ENCODE measurements at regions not wholly inside any gene's neighbourhood (a gene's known extent, or its start where the extent isn't known, plus 50 kb on each side); places are given as distances from the start of the nearest gene placed in this dataset.
"Not testable (repeated sequence)": the region's sequence is repeated elsewhere in the genome, so short reads cannot be mapped to it uniquely, and the experiment has no call there.

GRCh38 chr4:15171725-15172124 is 169.4 kb downstream of the CPEB2 start:
- no peak for DNase-seq
- TF ChIP-seq, protein P1, sequence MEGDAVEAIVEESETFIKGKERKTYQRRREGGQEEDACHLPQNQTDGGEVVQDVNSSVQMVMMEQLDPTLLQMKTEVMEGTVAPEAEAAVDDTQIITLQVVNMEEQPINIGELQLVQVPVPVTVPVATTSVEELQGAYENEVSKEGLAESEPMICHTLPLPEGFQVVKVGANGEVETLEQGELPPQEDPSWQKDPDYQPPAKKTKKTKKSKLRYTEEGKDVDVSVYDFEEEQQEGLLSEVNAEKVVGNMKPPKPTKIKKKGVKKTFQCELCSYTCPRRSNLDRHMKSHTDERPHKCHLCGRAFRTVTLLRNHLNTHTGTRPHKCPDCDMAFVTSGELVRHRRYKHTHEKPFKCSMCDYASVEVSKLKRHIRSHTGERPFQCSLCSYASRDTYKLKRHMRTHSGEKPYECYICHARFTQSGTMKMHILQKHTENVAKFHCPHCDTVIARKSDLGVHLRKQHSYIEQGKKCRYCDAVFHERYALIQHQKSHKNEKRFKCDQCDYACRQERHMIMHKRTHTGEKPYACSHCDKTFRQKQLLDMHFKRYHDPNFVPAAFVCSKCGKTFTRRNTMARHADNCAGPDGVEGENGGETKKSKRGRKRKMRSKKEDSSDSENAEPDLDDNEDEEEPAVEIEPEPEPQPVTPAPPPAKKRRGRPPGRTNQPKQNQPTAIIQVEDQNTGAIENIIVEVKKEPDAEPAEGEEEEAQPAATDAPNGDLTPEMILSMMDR (IDR thresholded peaks at IDR 0.05; ENCODE audit: borderline replicate concordance) = no peak
- Histone ChIP-seq H3K27ac (replicated peaks) (no peak overlapping the region), H3K9me3 (replicated peaks) (peaks cover 19% of the 10 kb centered on the region), H3K36me3 (no peaks in the 10 kb centered on the region), H3K27me3 (ENCODE audit: low read depth) (no peaks in the 10 kb centered on the region), H3K4me3 (no peak overlapping the region), H3K4me1 (no peaks in the 10 kb centered on the region)
- intact Hi-C loops (cut with micrococcal nuclease) = no loop called here

- TF ChIP-seq, protein P1 (IDR thresholded peaks at IDR 0.05; ENCODE audit: borderline replicate concordance) = no peak
- peaks cover 19% of the 10 kb centered on the region for H3K9me3 ChIP-seq (replicated peaks)
- no peaks in the 10 kb centered on the region for H3K36me3 ChIP-seq
- no peak overlapping the region for H3K27ac ChIP-seq (replicated peaks)
- H3K4me3 ChIP-seq = no peak overlapping the region
- DNase-seq = no peak
- H3K27me3 ChIP-seq (ENCODE audit: low read depth) = no peaks in the 10 kb centered on the region
- intact Hi-C loops (cut with micrococcal nuclease) = no loop called here
- H3K4me1 ChIP-seq = no peaks in the 10 kb centered on the region
These were observed 171.0 kb downstream of the CPEB2 start for GRCh38 chr4:15173251-15173650.

DNA sequence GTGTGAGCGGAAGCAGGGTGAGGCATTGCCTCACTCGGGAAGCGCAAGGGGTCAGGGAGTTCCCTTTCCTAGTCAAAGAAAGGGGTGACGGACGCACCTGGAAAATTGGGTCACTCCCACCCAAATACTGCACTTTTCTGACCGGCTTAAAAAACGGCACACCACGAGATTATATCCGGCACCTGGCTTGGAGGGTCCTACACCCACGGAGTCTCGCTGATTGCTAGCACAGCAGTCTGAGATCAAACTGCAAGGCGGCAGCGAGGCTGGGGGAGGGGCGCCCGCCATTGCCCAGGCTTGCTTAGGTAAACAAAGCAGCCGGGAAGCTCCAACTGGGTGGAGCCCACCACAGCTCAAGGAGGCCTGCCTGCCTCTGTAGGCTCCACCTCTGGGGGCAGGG is 171.9 kb downstream of the CPEB2 start:
- intact Hi-C loops (cut with micrococcal nuclease); H3K27ac ChIP-seq (replicated peaks); H3K4me1 ChIP-seq; DNase-seq; H3K36me3 ChIP-seq; H3K27me3 ChIP-seq (ENCODE audit: low read depth); H3K4me3 ChIP-seq: not testable (repeated sequence)
- peaks cover 19% of the 10 kb centered on the region for H3K9me3 ChIP-seq (replicated peaks)

DNA sequence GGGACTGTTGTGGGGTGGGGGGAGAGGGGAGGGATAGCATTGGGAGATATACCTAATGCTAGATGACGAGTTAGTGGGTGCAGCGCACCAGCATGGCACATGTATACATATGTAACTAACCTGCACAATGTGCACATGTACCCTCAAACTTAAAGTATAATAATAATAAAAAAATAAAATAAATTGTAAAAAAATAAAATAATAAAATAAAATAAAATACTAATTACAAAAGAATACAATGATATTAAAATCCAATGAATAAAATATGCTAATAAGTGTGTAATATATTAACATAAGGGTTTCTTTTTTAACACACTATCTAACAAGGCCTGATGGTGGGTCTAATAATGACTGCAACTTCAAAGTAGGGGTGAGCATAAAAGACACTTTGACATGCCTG is 177.6 kb downstream of the CPEB2 start:
- intact Hi-C loops (cut with micrococcal nuclease); H3K4me1 ChIP-seq; H3K27me3 ChIP-seq (ENCODE audit: low read depth); DNase-seq; H3K36me3 ChIP-seq; H3K4me3 ChIP-seq; H3K27ac ChIP-seq (replicated peaks); H3K9me3 ChIP-seq (replicated peaks): not testable (repeated sequence)

DNA sequence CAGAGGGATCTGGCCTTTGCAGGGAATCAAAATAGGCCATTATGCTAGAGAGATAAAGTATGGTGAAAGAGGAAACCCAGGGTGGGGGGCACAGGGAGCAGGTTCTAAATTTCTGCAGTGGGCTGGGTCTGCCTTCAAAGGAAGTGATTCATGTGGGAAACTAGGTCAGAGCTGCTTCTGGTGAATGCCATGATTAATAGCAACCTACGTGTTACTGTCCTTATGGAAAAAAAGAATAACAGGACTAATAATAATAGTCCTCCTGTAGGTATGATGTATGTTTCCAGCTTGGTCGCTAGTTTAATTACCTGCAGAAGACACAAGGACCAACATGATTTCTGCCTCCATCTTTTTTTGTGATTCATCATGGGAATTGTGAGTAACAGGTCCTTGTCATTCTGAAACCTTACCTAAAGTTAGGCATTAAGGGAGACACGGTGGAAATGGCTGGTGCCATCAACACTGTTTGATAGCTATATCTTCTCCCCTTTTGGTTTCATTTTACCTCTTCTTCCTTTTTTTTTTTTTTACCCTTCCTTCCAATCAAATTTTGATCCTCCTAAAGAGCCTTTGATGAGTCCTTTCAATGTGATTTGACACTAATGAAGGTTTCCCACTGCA is 180.4 kb downstream of the CPEB2 start:
- Histone ChIP-seq H3K9me3 (replicated peaks) (no peaks in the 10 kb centered on the region), H3K27ac (replicated peaks) (no peak overlapping the region), H3K4me3 (no peak overlapping the region), H3K4me1 (peaks cover 12% of the 10 kb centered on the region), H3K36me3 (no peaks in the 10 kb centered on the region), H3K27me3 (ENCODE audit: low read depth) (no peaks in the 10 kb centered on the region)
- TF ChIP-seq, protein P1 (IDR thresholded peaks at IDR 0.05; ENCODE audit: borderline replicate concordance) = no peak
- DNase-seq = no peak
- intact Hi-C loops (cut with micrococcal nuclease) = no loop called here

DNA sequence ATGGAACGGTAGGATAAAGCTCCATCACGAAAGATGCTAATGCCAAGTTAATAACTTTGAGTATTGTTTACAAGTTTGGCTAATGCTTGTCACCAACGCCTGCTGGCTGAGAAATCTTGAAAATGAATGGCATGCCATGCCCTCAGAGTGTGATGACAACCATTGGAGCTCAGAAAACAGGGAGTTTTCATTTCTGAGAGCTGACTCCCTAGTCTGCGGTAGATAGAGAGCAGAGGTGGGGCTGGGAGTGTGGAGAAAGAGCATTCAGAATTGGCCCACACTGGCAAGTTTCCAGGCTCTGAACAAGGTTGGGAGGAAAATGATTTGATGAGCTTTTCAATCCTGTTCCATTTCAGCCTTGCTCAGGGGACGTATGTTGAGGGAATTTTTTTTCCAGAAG is 183.9 kb downstream of the CPEB2 start:
- Histone ChIP-seq H3K9me3 (replicated peaks) (no peaks in the 10 kb centered on the region), H3K4me1 (peaks cover 12% of the 10 kb centered on the region), H3K27ac (replicated peaks) (no peak overlapping the region), H3K4me3 (no peak overlapping the region), H3K36me3 (no peaks in the 10 kb centered on the region), H3K27me3 (ENCODE audit: low read depth) (no peaks in the 10 kb centered on the region)
- TF ChIP-seq, protein P1 (IDR thresholded peaks at IDR 0.05; ENCODE audit: borderline replicate concordance) = no peak
- intact Hi-C loops (cut with micrococcal nuclease) = no loop called here
- no peak for DNase-seq

All from left ventricle myocardium inferior (tissue), 1 donor.